Panc1 (cell line): ENCODE measurements at regions not wholly inside any gene's neighbourhood (a gene's known extent, or its start where the extent isn't known, plus 50 kb on each side); places are given as distances from the start of the nearest gene placed in this dataset.

Source experiments
- ATAC-seq: fragments of 200-7000 bp; cut with Tn5 transposase; 2 replicates; pipeline ENCODE4 v1.9.1; 2020; ENCODE audit warnings: mild to moderate bottlenecking, moderate library complexity
- BruUV-seq: library from RNA; stranded (reverse); fragments of 400-500 nt; replicated peaks from 2 replicates; lab custom pipeline; 2021; lab: Mats Ljungman, UMichigan
- CTCF ChIA-PET: fragments of 300-600 bp; sonication (Branson Sonifier 250); formaldehyde crosslinking; loops from one replicate; lab custom pipeline; 2022; ENCODE audit warnings: antibody characterized with exemption; lab: Charles Lee
- POLR2A ChIA-PET: fragments of 300-600 bp; sonication (Branson Sonifier 250); formaldehyde crosslinking; loops from one replicate; lab custom pipeline; 2022; ENCODE audit warnings: antibody characterized with exemption; lab: Charles Lee
- DNase-seq: peaks from one replicate; pipeline ENCODE4 v3.0.0-alpha.2; 2010; ENCODE audit warnings: low read depth, low spot score
- H3K27ac ChIP-seq: 2 replicates; pipeline ENCODE4 v1.5.1; 2011; ENCODE audit warnings: mild to moderate bottlenecking, low read length, inconsistent platforms
- H3K27me3 ChIP-seq: fragments of 200-500 bp; sonication (Bioruptor generic); 2 replicates; pipeline ENCODE4 v1.6.0; 2014; ENCODE audit warnings: low read length, inconsistent platforms; ENCODE audit not compliant: control insufficient read depth, insufficient read depth
- H3K36me3 ChIP-seq: fragments of 200-500 bp; sonication (Bioruptor generic); 2 replicates; pipeline ENCODE4 v1.5.1; 2014; ENCODE audit warnings: inconsistent platforms, mild to moderate bottlenecking, low read length, moderate library complexity; ENCODE audit not compliant: control insufficient read depth, insufficient read depth
- H3K4me1 ChIP-seq: 2 replicates; pipeline ENCODE4 v1.5.1; 2011; ENCODE audit warnings: inconsistent platforms, mild to moderate bottlenecking, low read length, moderate library complexity; ENCODE audit not compliant: control insufficient read depth, insufficient read depth
- H3K4me3 ChIP-seq, 2 experiments: 2 replicates each; pipeline ENCODE4 v1.5.1; 2011 to 2012; ENCODE audit warnings: low read depth in 2 of 2, low read length in 2 of 2, mild to moderate bottlenecking in 2 of 2, inconsistent platforms in 1 of 2, moderate library complexity in 1 of 2
- H3K9me3 ChIP-seq: fragments of 200-500 bp; sonication (Bioruptor generic); 2 replicates; pipeline ENCODE4 v1.5.1; 2014; ENCODE audit warnings: low read depth, mild to moderate bottlenecking, inconsistent platforms, low read length, moderate library complexity; ENCODE audit not compliant: control insufficient read depth, insufficient read depth
- POLR2AphosphoS5 ChIP-seq: IDR thresholded peaks from 2 replicates; pipeline ENCODE4 v1.6.1; 2012; ENCODE audit warnings: mild to moderate bottlenecking, low read depth, low read length, moderate library complexity
- SIN3A ChIP-seq: IDR thresholded peaks from 2 replicates; pipeline ENCODE4 v1.6.1; 2012; ENCODE audit warnings: low read depth, mild to moderate bottlenecking, low read length, moderate library complexity, borderline replicate concordance; ENCODE audit not compliant: insufficient read depth
- TCF7L2 ChIP-seq: IDR thresholded peaks from 2 replicates; pipeline ENCODE4 v1.6.1; 2011; ENCODE audit warnings: mild to moderate bottlenecking, low read depth, low read length, inconsistent platforms
- in situ Hi-C: cut with HindIII; loops from 2 replicates; pipeline ENCODE4 v1.10.0; 2016; ENCODE audit warnings: low sequenced_read_pairs, low pct_unique_long_range_greater_than_20kb
- intact Hi-C: fragments of 100-400 bp; cut with micrococcal nuclease; formaldehyde crosslinking; loops from one replicate; pipeline ENCODE4 v1.10.0; 2022; ENCODE audit not compliant: unreplicated experiment
- TF ChIP-seq, protein P1 (sequence below), 2 experiments: IDR thresholded peaks; 2 replicates each; pipeline ENCODE4 v1.6.1; 2011 to 2012; ENCODE audit warnings: low read depth in 2 of 2, control low read depth in 1 of 2, low read length in 1 of 2, mild to moderate bottlenecking in 1 of 2, moderate library complexity in 1 of 2; ENCODE audit not compliant: insufficient read depth in 1 of 2
- TF ChIP-seq, protein P2 (sequence below): fragments of 450-650 bp; IDR thresholded peaks from 2 replicates; pipeline ENCODE4 v1.5.1; 2017; ENCODE audit warnings: mild to moderate bottlenecking

- DNase-seq (no peak), ATAC-seq (no peak)
- in situ Hi-C loops (no loop called here), intact Hi-C loops (no loop called here)
- H3K36me3 ChIP-seq: no peaks in the 10 kb centered on the region
- no TSS peak for BruUV-seq
- H3K9me3 ChIP-seq: no peaks in the 10 kb centered on the region
- H3K4me1 ChIP-seq: no peaks in the 10 kb centered on the region
- POLR2A ChIA-PET: no interaction called here
- H3K27ac ChIP-seq: no peak overlapping the region
- no peak overlapping the region for H3K4me3 ChIP-seq
- CTCF ChIA-PET: no interaction called here
- TF ChIP-seq SIN3A: no peak
- no peak for TF ChIP-seq TCF7L2
- no peak for TF ChIP-seq POLR2AphosphoS5
- TF ChIP-seq, protein P1, sequence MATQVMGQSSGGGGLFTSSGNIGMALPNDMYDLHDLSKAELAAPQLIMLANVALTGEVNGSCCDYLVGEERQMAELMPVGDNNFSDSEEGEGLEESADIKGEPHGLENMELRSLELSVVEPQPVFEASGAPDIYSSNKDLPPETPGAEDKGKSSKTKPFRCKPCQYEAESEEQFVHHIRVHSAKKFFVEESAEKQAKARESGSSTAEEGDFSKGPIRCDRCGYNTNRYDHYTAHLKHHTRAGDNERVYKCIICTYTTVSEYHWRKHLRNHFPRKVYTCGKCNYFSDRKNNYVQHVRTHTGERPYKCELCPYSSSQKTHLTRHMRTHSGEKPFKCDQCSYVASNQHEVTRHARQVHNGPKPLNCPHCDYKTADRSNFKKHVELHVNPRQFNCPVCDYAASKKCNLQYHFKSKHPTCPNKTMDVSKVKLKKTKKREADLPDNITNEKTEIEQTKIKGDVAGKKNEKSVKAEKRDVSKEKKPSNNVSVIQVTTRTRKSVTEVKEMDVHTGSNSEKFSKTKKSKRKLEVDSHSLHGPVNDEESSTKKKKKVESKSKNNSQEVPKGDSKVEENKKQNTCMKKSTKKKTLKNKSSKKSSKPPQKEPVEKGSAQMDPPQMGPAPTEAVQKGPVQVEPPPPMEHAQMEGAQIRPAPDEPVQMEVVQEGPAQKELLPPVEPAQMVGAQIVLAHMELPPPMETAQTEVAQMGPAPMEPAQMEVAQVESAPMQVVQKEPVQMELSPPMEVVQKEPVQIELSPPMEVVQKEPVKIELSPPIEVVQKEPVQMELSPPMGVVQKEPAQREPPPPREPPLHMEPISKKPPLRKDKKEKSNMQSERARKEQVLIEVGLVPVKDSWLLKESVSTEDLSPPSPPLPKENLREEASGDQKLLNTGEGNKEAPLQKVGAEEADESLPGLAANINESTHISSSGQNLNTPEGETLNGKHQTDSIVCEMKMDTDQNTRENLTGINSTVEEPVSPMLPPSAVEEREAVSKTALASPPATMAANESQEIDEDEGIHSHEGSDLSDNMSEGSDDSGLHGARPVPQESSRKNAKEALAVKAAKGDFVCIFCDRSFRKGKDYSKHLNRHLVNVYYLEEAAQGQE (IDR thresholded peaks at IDR 0.05; ENCODE audit: insufficient read depth in 1 of 2, low read depth in 2 of 2, low read length in 1 of 2): no peak
- TF ChIP-seq, protein P2, sequence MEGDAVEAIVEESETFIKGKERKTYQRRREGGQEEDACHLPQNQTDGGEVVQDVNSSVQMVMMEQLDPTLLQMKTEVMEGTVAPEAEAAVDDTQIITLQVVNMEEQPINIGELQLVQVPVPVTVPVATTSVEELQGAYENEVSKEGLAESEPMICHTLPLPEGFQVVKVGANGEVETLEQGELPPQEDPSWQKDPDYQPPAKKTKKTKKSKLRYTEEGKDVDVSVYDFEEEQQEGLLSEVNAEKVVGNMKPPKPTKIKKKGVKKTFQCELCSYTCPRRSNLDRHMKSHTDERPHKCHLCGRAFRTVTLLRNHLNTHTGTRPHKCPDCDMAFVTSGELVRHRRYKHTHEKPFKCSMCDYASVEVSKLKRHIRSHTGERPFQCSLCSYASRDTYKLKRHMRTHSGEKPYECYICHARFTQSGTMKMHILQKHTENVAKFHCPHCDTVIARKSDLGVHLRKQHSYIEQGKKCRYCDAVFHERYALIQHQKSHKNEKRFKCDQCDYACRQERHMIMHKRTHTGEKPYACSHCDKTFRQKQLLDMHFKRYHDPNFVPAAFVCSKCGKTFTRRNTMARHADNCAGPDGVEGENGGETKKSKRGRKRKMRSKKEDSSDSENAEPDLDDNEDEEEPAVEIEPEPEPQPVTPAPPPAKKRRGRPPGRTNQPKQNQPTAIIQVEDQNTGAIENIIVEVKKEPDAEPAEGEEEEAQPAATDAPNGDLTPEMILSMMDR: no peak
- peaks cover 10% of the 10 kb centered on the region for H3K27me3 ChIP-seq
These were observed 67.6 kb upstream of the BCL11B start for GRCh38 chr14:99339551-99339950.

GRCh38 chr14:99338313-99338712 is 66.3 kb upstream of the BCL11B start:
- TF ChIP-seq, protein P2: no peak
- no peak for TF ChIP-seq SIN3A
- no peak for TF ChIP-seq POLR2AphosphoS5
- TF ChIP-seq, protein P1 (IDR thresholded peaks at IDR 0.05; ENCODE audit: insufficient read depth in 1 of 2, low read depth in 2 of 2, low read length in 1 of 2): no peak
- no peak for TF ChIP-seq TCF7L2
- POLR2A ChIA-PET: no interaction called here
- in situ Hi-C loops: no loop called here
- Histone ChIP-seq H3K27ac (no peak overlapping the region), H3K9me3 (no peaks in the 10 kb centered on the region), H3K4me1 (no peaks in the 10 kb centered on the region), H3K4me3 (no peak overlapping the region), H3K27me3 (peaks cover 10% of the 10 kb centered on the region), H3K36me3 (no peaks in the 10 kb centered on the region)
- DNase-seq: no peak
- CTCF ChIA-PET: no interaction called here
- BruUV-seq: no TSS peak
- intact Hi-C loops: no loop called here
- no peak for ATAC-seq
